ENCODE measurements at regions not wholly inside any gene's neighbourhood (a gene's known extent, or its start where the extent isn't known, plus 50 kb on each side); places are given as distances from the start of the nearest gene placed in this dataset.

GRCh38 chr21:27244776-27245175 lies 277.9 kb upstream of the ADAMTS5 start (continued):
- no peak for TF ChIP-seq CTCF (conservative IDR thresholded peaks at IDR 0.05; ENCODE audit: low read depth in 2 of 2)
- no peak for TF ChIP-seq EZH2 (IDR thresholded peaks at IDR 0.05; ENCODE audit: low read depth, unreplicated experiment)
- no peak for TF ChIP-seq POLR2AphosphoS5 (IDR thresholded peaks at IDR 0.05; ENCODE audit: low read depth)

GRCh38 chr21:27244352-27244751 lies 277.5 kb upstream of the ADAMTS5 start:
- peaks cover 7% of the 10 kb centered on the region; the same call in 2 of the 3 replicates for H3K4me1 Mint-ChIP-seq
- H3K27me3 Mint-ChIP-seq (ENCODE audit: insufficient read depth, low read depth, poor library complexity), result no peaks in the 10 kb centered on the region
- Histone ChIP-seq H3K27me3 (ENCODE audit: insufficient read depth) (no peaks in the 10 kb centered on the region), H3K9me2 (ENCODE audit: insufficient read depth) (peaks cover 5% of the 10 kb centered on the region; the same call in 1 of the 2 replicates), H3K4me3 (no peak overlapping the region), H3K79me2 (replicated peaks; ENCODE audit: insufficient read depth) (no peaks in the 10 kb centered on the region), H3K4me2 (no peak overlapping the region), H3K27ac (ENCODE audit: low read depth) (no peak overlapping the region), H3F3A (replicated peaks; ENCODE audit: low read depth) (no peaks in the 10 kb centered on the region), H4K20me1 (replicated peaks; ENCODE audit: insufficient read depth) (no peaks in the 10 kb centered on the region), H2AFZ (no peak overlapping the region), H3K36me3 (ENCODE audit: insufficient read depth) (no peaks in the 10 kb centered on the region), H3K4me1 (ENCODE audit: insufficient read depth) (no peaks in the 10 kb centered on the region)
- ATAC-seq (no peak), DNase-seq (ENCODE audit: low spot score) (no peak)
- H3K36me3 Mint-ChIP-seq (ENCODE audit: low read depth), result no peaks in the 10 kb centered on the region
- H3K4me3 Mint-ChIP-seq, result no peak overlapping the region
- no peaks in the 10 kb centered on the region for H3K9me3 Mint-ChIP-seq
- H3K27ac Mint-ChIP-seq, result no peak overlapping the region
- no peak for TF ChIP-seq NANOG (IDR thresholded peaks at IDR 0.05; ENCODE audit: borderline replicate concordance)
- no peak for TF ChIP-seq ETS1 (IDR thresholded peaks at IDR 0.05)
- no peak for TF ChIP-seq CTCF (conservative IDR thresholded peaks at IDR 0.05; ENCODE audit: low read depth in 2 of 2)
- TF ChIP-seq ZNF331 (CRISPR knock-in tag; IDR thresholded peaks at IDR 0.05; ENCODE audit: low read depth), result no peak
- TF ChIP-seq ZNF462 (CRISPR knock-in tag; IDR thresholded peaks at IDR 0.05), result no peak
- TF ChIP-seq POLR2AphosphoS5 (IDR thresholded peaks at IDR 0.05; ENCODE audit: low read depth), result no peak
- TF ChIP-seq JUNB (IDR thresholded peaks at IDR 0.05; ENCODE audit: unreplicated experiment), result no peak
- no peak for TF ChIP-seq EZH2 (IDR thresholded peaks at IDR 0.05; ENCODE audit: low read depth, unreplicated experiment)
- no peak for TF ChIP-seq EZH2phosphoT487 (IDR thresholded peaks at IDR 0.05; ENCODE audit: unreplicated experiment)
- TF ChIP-seq ZNF114 (CRISPR knock-in tag; IDR thresholded peaks at IDR 0.05), result no peak
- no peak for TF ChIP-seq STAT1 (IDR thresholded peaks at IDR 0.05; ENCODE audit: unreplicated experiment)

Data from GM23338 (cell line).